ENCODE measurements at regions not wholly inside any gene's neighbourhood (a gene's known extent, or its start where the extent isn't known, plus 50 kb on each side); places are given as distances from the start of the nearest gene placed in this dataset.
"Not testable (repeated sequence)": the region's sequence is repeated elsewhere in the genome, so short reads cannot be mapped to it uniquely, and the experiment has no call there.

DNA sequence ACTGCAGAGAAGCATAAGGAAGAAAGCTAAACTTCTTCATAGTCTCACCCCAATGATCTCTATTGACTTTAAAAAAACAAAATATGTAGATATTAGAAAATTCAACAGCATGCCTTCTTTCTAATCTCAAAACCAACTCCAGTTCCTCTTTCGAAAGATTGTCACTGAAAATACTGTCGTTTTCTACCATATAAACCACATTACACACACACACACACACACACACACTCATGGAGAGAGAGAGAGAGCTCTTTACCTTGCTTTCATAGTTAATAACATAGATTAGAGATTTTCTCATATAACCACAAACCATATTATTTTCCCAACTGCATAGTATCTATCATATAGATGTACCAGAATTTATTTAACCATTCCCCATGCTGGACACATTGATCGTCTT lies 296.2 kb upstream of the MGMT start:
- ChIA-PET POLR2A (no interaction called here), CTCF (no interaction called here)

DNA sequence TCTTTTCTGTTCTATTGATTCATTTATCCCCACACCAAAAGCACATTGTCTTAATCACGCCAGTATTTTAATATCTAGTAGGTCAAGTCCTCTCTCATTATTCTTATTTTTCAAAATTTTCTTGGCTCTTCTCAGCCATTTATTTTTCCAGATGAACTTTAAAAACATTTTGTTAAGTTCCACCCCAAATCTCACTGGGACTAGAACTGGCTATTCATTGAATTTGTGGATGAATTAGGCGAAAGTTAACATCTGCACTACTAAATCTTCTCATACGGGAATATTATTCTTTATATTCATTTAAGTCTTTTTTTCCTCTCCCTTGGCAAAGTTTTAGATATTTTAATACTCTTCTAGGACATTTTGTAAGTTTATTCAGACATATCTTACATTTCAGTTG lies 295.2 kb upstream of the MGMT start:
- CTCF ChIA-PET, result no interaction called here

DNA sequence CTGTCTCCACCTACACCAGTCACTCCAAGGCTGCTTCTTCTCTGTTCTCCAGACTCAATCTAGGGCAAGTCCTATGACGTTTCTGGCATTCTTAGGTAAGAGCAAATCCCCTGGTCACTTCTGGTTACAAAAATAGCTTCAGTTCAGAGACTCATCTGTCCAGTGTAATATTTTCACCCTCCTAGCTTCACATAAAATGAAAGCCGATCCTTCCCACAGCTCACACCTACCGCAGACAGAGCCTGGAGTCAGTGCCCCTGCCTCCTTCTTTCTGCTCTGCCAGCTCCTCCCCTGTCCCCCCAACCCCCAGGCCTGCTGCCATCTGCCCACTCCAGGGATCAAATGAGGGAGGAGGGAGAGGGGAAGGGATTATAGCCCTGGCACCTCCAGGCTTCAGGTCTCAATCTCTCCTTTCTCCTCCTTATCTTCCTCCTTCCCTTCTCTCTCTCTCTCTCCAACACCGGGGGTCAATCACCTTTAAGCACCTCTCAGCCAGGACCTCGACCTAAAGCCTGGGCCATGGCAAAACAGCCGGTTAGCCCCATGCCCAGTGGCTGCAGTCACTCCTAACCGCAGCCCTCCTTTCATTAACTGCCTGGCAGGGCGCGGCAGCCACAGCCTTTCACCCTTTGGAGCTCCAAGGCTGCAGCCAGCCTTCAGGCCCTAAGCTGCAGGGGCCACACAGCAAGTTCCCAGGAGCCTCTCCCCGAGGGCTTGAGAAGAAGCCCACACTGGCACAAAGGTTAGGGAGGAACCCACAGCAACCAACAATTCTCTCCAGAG lies 292.6 kb upstream of the MGMT start:
- ChIA-PET CTCF (no interaction called here), POLR2A (no interaction called here)

More for the DNA sequence above, 295.2 kb upstream of the MGMT start:
- POLR2A ChIA-PET, result no interaction called here

DNA sequence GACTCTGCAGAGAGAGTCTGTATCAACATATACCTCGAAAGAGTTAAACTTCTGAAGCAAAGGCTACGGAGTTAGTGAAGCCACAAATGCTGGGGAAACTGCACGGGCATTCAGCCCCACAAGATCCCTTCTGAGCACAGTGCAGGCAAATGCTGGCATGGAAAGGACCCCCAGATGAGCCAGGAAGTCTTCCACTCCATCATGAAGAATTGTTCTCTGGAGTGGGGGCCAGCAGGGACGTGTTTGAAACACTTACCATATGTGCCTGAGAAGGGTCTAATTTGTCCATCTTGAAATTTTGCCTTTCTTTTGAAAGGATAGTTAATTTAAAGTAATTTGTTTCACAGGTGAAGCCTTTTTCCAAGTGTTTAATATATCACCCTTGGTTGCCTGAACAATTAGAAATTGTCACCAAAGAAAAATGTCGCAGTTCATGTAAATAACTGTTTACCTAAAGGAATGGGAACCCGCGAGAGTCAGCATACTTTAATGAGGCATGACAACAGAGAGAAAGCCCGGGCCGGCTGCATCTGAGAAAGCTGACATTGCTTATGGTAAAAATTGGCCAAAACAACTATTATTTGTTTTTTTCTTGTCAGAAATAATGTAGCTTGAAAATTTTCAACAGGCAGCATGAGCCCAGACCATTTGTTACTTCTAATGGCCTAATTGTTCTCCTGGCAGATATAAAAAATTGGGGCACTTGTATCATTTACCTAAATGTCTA lies 287.6 kb upstream of the MGMT start:
- CTCF ChIA-PET, result no interaction called here
- POLR2A ChIA-PET, result no interaction called here

DNA sequence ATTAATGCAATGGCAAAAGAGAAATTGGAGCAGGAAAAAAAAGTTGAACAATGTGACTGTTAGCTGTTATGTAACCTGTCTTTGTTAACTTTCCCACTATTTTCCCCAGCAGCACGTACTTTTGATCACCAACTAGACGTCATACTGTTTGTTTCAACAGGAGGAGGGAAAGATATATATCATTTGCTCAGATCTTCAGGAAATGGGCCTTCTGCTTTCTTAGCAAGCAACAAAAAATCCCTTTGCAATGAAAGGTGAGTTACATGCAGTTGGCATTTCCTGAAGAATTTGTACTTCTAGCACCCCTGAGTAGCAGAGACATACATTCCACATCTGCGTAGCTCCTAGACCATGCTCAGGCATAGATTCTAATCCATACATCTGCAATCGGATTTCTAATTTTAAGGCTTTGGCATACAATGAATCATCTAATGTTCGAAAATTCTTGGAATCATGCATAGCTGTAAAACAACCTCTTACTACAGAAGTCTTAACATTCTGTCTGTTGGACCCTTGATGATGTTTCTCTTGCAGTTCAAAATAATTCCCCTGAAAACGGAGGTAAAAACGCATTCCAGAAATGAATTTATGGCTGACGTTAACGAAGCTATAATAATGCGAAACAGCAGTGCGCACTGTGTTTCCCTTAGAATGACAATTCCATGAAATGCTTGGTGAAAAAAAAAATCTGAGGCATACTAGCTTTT lies 286.9 kb upstream of the MGMT start:
- POLR2A ChIA-PET, result no interaction called here
- CTCF ChIA-PET, result no interaction called here

DNA sequence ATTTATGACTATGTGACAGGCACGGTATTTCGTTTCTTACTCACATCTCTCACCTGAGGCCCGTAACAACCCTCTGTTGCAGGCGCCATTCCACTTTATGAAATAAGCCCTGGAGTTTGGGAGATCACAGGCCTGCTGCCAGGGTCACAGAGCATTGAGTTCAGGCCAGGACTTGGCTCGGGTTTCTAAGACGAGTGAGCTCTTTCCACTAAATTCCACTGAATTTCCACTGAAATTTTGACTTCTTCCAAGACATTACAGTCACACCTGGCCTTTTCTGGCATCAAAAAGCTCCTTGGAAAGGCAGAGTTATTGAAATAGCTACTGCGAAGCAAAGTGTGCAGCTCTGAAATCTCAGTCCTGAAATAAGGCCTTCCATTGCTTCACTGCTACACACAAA lies 282.8 kb upstream of the MGMT start:
- CTCF ChIA-PET, result no interaction called here
- POLR2A ChIA-PET, result no interaction called here

DNA sequence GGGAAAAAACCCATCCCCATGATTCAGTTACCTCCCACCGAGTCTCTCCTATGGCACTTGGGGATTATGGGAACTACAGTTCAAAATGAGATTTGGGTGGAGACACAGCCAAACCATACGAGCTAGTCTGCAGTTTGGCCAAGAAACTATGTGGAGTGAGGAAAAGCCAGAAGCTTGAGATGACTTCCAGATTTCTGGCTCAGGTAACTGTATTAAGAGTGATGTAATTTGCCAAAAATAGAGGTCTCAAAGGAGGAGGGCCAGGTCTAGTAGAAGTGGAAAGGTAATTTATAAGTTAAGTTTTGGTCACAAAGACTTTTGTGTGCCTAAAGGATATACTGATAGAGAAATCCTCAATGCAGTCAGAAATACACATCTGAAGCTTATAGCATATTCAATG lies 279.7 kb upstream of the MGMT start:
- POLR2A ChIA-PET, result no interaction called here
- CTCF ChIA-PET, result no interaction called here

DNA sequence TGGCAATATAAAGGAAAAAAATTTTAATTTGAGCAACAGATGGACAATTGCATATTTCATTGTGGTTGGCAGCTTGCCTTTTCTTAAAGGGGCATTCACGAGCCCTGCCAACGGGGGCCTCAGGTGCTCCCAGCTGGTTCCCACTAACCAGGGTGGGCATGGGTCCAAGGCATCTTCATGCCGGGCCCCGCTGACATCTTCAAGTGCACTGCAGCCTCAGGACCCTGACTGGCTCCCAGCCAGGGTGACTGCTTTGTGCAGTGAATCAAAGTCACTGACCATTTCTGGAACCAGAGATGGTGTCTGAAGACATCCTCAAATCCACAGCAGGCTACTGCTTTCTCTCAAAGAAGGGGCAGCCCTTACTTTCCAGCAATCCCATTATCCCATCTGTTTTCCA lies 275.2 kb upstream of the MGMT start:
- ChIA-PET CTCF (no interaction called here), POLR2A (no interaction called here)

DNA sequence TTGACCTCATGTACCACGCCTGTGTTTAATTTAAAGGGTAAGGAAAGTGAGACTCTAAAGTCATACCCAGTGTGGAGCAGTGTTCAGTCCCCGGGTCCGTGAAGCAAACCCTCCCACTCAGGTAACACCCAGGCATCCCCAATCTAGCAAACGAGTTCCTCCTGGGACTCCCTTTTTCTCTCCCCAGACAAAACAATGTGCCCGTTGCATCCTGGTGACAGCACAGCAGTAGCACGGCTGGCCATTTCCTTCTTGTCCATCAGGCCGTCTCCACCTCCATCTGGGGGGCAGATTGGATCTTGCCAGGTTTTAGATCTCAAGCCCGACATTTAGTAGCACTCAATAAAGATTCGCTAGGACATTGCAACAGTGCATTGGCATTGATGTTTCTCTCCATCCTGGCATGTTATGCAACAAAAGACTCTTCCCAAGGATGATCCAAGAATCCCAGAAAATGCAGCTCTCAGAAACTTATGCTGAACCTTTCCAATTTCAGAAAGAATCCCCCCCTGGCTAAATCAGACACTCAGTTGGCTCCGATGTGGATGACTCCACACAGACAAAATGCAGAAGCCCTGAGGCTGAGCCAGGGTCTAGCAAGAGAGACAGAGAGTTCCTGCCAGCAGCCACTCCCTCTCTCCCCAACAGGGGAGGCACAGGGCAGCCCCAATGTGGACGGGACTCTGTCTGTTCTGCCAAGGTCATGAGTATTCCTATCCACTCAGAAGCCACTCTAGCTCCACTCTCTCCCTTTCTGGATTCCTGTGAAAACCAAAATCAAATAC lies 274.5 kb upstream of the MGMT start:
- ChIA-PET POLR2A (no interaction called here), CTCF (no interaction called here)

DNA sequence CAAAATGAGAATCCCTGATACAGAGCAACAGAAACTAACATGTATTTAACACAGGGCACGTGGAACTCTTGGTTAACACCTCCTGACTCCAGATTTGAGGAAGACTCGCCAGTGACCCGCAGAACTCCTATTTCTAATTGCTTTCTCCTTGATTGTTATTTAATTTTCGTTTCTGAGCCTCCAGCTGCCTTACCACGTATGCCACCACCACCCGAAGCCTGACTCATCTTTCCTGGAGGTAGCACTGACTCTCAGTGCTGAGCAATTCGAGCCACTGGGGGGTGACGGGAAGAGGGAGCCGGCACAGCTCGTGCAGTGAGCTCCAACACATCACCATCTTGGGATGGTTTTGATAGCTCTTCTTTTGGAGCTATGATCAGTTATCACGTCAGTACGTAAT lies 273.9 kb upstream of the MGMT start:
- POLR2A ChIA-PET, result no interaction called here
- CTCF ChIA-PET, result no interaction called here

DNA sequence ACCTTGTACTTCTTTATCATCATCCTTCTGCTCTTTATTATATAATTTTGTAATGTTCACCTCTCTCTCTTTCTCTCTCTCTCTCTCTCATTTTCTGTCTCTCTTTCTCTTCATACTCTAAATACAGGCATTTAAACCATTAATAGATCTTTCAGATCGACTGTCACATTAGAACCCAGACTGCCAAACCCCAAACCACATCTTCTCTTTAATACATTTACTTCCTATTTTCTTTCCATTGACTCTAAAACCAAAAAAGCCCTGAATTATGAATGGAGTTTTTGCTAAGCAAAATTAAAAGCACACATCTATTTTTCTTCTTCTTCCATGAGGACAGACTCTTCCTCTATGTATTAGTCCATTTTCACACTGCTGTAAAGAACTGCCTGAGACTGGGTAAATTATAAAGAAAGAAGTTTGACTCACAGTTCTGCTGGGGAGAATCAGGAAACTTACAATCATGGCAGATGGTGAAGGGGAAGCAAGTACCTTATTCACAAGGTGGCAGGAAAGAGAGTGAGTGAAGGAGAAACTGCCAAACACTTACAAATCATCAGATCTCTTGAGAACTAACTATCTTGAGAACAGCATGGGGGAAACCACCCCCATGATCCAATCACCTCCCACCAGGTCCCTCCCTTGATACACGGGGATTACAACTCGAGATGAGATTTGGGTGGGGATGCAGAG lies 272.7 kb upstream of the MGMT start:
- CTCF ChIA-PET, result no interaction called here
- POLR2A ChIA-PET, result no interaction called here

DNA sequence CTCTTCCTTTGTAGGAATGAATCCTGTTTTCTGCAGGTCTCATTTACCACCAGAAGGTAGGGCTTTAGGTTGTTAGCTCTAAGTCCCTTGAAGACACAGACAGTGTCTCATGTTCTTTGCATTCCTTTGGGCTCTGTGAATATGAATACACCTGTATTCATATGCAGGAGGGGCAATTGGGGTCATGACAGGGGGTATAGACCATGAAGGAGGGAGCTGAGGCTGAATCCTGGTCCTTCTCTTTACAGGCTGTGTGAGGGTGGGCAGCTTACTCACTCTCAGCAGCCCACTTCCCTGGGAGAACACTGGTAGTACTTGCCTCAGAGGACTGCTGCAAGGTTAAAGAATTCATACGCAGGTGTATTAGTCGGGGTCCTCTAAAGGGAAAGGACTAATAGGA lies 267.2 kb upstream of the MGMT start:
- ChIA-PET CTCF (no interaction called here), POLR2A (no interaction called here)

DNA sequence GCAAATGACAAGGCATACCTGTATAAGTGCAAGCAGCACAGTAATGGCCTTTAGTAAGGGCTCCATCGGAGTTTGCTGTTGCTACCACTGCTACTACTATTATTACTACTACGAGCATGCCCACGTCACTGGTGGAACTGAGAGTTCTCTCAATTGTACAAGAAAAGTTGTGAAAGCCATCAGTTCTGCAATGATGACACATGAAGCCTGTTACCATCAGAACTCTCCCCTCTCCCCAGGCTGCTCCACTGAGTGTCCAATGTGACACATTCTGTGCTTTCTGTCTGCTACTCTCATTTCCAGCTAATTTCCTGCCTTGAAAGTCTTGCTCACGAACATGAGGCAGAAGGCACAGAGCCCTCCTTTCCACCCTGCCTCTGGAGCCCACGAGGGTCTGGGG lies 263.2 kb upstream of the MGMT start:
- POLR2A ChIA-PET, result no interaction called here

DNA sequence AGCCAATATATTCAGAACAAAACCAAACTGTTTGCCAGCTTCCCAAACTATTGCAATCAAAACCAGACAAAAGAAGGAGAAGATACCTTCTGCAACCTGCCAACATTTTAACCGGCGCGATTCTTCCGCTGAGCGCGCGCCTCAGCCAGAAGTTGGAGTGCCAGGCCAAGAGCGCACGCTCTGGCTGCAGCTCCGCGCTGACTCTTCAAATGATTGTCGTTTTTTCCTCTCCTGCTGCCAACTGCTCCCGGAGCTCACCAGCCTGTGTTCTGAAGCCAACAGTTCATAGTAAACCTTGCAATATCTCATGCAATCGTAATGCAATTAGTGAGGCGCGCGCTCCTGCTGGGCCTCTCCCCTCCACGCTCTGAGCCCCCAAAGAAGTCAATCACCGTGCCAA lies 259.7 kb upstream of the MGMT start:
- ChIA-PET CTCF (no interaction called here), POLR2A (no interaction called here)

More for the DNA sequence above, 263.2 kb upstream of the MGMT start:
- CTCF ChIA-PET, result no interaction called here

DNA sequence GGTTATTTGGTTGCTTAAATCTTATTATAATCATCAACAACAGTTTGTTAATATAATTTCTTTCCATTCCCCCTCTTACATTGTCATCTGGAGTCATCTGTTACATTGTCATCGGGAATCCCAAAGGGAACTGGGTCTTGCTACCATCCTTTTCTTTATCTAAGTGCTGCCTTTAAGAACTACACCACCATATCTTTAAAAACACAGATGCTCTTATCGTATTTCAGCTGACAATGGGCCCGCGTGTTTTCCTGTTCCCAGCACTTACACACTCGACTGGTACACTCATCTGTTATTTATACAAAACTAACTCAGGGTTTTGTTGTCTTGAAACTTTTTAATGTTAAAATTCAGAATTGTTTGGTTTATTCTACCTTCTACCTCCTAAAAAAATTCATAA lies 256.2 kb upstream of the MGMT start:
- POLR2A ChIA-PET, result no interaction called here
- CTCF ChIA-PET, result no interaction called here

DNA sequence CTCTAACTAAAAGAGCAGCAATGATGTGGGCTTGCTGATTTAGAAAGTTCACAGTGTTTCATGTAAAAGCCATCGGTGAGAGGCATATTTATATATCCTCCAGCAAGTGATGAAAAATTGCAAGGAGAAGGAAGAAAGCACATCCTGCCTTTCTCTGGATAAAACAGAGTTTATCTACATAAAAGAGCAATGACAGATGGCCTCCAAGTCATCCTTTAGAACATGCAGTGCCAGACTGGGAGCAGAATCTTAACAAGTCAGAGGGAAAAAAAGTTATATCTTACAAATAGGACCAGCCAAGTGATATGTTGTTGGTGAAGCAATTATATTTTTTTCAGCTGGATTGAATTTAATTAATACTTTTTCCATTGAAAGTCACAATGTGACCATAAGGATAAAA lies 253.8 kb upstream of the MGMT start:
- POLR2A ChIA-PET, result no interaction called here

DNA sequence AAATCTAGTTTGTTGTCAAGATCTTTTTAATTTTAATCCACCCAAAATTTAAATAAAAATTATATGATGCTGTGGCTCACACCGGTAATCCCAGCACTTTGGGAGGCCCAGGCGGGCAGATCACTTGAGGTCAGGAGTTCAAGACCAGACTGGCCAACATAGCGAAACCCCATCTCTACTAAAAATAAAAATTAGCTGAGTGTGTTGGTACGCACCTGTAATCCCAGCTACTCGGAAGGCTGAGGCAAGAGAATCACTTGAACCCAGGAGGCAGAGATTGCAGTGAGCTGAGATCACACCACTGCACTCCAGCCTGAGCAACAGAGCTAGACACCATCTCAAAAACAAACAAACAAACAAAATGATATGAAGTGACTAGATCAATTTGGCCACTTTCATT lies 253.0 kb upstream of the MGMT start:
- CTCF ChIA-PET, result interaction anchor here (1.1 kb wide), 1 partner anchor 674 kb away, joined by 3 read pairs; no protein-coding TSS in a partner anchor
- POLR2A ChIA-PET, result not testable (repeated sequence)

More for the DNA sequence above, 253.8 kb upstream of the MGMT start:
- CTCF ChIA-PET, result no interaction called here

DNA sequence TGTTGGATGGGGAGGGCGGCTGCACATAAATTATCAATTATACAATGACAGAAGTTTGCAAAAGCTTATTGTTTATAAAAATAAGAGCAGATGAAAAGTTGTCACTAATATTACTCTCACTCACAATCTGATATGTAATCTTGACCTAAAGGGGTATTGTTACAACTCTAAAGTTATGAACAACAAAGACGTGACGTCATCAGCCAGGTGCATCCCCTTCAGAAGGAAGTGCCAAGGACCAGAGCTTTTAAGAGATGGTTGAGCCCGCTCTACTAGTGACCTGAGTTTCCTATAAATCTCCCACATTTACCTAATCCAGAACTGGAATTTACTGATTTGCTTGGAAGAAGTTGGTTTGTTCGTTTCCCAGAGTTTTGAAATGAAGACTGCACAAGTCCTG lies 247.7 kb upstream of the MGMT start:
- ChIA-PET POLR2A (no interaction called here), CTCF (no interaction called here)

DNA sequence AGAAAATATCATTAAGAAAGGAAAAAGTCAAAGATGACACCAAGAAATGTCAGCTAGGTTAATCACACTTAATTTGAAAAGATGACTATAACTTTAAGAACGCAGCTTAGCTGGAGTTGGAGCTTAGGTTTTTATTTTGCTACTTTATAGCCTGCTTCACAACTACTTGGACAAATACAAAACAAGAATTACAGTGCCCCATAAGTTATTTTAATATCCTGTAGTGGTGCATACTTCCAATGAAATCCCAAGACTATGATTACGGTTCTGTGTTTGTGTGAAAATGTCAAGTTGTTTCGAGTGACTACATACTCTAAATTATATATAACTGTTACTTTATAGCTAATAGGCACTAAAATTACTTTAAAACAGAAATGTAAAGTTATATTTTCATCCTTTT lies 244.6 kb upstream of the MGMT start:
- POLR2A ChIA-PET, result no interaction called here
- CTCF ChIA-PET, result no interaction called here

DNA sequence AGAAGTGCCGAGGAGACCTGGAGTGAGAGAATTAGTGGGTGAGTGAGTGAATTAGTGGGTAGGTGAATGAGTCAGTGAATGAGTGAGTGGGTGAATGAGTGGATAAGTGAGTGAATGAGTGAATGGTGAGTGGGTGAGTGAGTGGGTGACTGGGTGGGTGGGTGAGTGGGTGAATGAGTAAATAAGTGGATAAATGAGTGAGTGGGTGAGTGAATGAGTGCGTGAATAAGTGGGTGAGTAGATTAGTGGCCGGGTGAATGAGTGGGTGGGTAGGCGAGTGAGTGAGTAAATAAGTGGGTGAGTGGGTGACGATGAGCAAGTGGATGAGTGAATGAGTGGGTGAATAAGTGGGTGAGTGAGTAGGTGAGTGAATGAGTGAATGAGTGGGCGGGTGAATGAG lies 243.7 kb upstream of the MGMT start:
- POLR2A ChIA-PET, result no interaction called here
- CTCF ChIA-PET, result no interaction called here

Data from activated CD8-positive, alpha-beta memory T cell treated with anti-CD3 and anti-CD28 coated beads for 36 hours (primary cell).